ENCODE measurements at regions not wholly inside any gene's neighbourhood (a gene's known extent, or its start where the extent isn't known, plus 50 kb on each side); places are given as distances from the start of the nearest gene placed in this dataset.

DNA sequence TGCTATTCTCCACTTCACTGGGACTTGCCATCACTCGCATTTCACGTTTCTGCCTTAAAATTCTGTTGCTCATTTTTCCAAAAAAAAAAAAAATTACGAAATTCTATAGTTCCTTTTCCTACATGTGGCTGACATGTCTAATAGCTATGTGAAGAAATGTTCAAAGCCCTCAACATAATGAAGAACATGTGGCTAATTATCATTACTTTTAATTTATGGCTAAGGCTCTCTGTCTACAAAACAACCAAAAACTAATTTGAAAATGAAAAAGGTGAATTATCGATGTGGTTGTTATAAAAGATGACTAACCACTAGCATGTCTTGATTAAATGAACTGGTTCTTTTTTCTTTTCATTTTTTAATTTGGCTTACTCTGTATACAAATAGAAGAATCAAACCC lies 940.0 kb downstream of the EFNB2 start:
- Histone ChIP-seq H3K36me3 (ENCODE audit: control insufficient read depth, insufficient read depth, low read length) (no peaks in the 10 kb centered on the region), H3K27me3 (ENCODE audit: control insufficient read depth, insufficient read depth, low read length) (no peaks in the 10 kb centered on the region), H3K4me3 (ENCODE audit: low read length) (no peak overlapping the region), H3K9me3 (ENCODE audit: control insufficient read depth, low read length) (no peaks in the 10 kb centered on the region), H3K9ac (ENCODE audit: low read length) (no peak overlapping the region), H3K4me1 (ENCODE audit: control insufficient read depth, insufficient read depth, low read length) (no peaks in the 10 kb centered on the region)

DNA sequence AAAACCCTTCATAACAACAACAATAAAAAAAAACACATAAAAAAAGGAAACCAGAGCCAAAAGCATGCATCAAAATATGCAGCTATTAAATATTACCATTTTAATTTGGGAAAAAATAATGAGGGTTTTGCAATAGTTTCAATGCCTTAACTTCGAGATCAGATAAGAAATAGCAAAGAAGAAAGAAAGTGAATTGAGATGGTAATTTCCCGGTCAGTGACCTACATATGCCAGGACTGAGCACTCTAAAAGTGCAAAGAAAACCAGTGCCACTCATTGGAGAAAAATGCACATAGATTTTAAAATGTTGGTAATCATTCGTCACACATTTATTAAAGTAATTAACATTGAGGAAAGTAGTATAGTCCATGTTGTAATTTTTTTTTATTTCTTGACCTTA lies 944.2 kb downstream of the EFNB2 start:
- Histone ChIP-seq H3K9me3 (ENCODE audit: control insufficient read depth, low read length) (no peaks in the 10 kb centered on the region), H3K27me3 (ENCODE audit: control insufficient read depth, insufficient read depth, low read length) (no peaks in the 10 kb centered on the region), H3K9ac (ENCODE audit: low read length) (no peak overlapping the region), H3K4me1 (ENCODE audit: control insufficient read depth, insufficient read depth, low read length) (no peaks in the 10 kb centered on the region), H3K36me3 (ENCODE audit: control insufficient read depth, insufficient read depth, low read length) (no peaks in the 10 kb centered on the region), H3K4me3 (ENCODE audit: low read length) (no peak overlapping the region)

DNA sequence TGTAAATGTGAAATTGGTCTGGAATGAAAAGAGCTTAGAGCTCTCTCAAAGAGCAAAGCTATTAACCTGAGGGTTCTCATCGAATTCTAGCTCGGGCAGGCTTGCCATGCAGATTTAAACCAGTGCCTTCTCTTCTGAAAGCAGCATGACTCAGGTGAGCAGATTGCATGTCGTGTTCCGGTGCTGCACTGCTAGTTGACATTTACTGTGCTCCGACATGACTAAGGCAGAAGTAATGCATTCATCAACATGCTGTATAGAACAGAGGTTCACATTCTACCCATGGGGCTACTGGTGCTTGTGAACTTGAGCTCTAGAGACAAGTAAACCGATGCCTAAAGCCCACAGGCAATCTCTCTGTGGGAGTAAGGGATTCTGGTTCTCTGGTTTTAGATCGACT lies 947.7 kb downstream of the EFNB2 start:
- no peak overlapping the region for H3K4me3 ChIP-seq (ENCODE audit: low read length)
- H3K27me3 ChIP-seq (ENCODE audit: control insufficient read depth, insufficient read depth, low read length): no peaks in the 10 kb centered on the region
- H3K9ac ChIP-seq (ENCODE audit: low read length): no peak overlapping the region
- H3K36me3 ChIP-seq (ENCODE audit: control insufficient read depth, insufficient read depth, low read length): no peaks in the 10 kb centered on the region
- H3K9me3 ChIP-seq (ENCODE audit: control insufficient read depth, low read length): no peaks in the 10 kb centered on the region
- no peaks in the 10 kb centered on the region for H3K4me1 ChIP-seq (ENCODE audit: control insufficient read depth, insufficient read depth, low read length)

DNA sequence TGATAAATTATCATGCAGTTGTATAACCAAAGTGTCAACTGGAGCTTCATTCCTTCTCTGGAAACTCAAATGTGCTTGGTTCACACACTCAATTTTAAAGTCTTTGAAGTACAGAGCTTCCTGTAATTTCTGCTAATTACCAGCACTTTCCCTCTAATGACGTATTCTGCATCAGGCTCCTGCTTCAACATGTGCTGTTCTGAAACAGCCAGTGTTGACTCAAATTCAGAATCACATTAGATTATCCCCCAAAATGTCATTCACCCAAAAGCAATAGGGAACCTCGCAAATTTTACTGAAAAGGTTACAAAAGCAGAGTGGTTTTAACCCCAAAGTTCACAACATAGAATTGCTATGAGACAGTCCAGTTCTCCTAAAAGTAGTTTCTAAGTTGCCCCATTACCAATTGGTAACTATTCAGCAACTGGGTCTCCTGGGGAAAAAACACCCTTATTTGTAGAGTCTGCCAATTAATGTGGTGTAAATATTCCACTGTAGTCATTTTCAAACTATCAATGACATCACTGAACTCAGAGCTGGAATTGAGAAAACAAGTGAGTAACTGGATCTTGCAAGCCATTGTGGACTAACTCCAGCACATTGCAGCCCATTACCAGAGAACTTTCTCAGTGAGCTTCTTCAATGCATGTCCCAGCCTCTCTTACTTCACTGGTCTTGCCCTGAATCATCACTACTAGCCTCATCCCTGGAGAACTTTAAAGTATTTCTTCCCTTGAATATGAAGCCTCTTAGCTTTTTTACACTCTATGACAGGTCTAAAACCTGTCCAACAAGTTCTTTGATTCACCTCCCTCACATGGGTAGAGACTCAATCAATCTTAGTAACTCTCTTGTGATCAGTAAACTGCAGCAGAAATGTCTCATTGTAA lies 955.4 kb downstream of the EFNB2 start:
- H3K27me3 ChIP-seq (ENCODE audit: control insufficient read depth, insufficient read depth, low read length): no peaks in the 10 kb centered on the region
- no peaks in the 10 kb centered on the region for H3K36me3 ChIP-seq (ENCODE audit: control insufficient read depth, insufficient read depth, low read length)
- no peak overlapping the region for H3K9ac ChIP-seq (ENCODE audit: low read length)
- H3K9me3 ChIP-seq (ENCODE audit: control insufficient read depth, low read length): no peaks in the 10 kb centered on the region
- no peaks in the 10 kb centered on the region for H3K4me1 ChIP-seq (ENCODE audit: control insufficient read depth, insufficient read depth, low read length)
- H3K4me3 ChIP-seq (ENCODE audit: low read length): no peak overlapping the region

DNA sequence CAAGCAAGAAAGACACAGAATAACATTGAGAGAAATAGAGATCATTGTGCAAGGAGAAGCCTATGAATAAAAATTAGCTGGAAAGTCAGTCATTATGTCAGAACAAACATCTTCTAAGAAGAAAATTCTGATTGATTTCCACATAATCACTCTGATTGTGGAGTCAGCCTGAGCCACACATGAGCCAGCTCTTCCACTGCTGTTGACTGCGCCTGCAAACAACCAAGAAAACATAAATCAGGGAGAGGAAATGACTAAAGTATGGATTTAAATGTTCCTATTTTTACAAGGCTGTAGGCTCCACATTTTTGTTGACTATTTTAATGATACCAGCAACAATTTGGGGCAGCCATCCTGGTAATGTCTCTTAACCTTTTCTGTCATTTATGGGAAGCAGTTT lies 962.3 kb downstream of the EFNB2 start:
- H3K9me3 ChIP-seq (ENCODE audit: control insufficient read depth, low read length): no peaks in the 10 kb centered on the region
- no peaks in the 10 kb centered on the region for H3K36me3 ChIP-seq (ENCODE audit: control insufficient read depth, insufficient read depth, low read length)

DNA sequence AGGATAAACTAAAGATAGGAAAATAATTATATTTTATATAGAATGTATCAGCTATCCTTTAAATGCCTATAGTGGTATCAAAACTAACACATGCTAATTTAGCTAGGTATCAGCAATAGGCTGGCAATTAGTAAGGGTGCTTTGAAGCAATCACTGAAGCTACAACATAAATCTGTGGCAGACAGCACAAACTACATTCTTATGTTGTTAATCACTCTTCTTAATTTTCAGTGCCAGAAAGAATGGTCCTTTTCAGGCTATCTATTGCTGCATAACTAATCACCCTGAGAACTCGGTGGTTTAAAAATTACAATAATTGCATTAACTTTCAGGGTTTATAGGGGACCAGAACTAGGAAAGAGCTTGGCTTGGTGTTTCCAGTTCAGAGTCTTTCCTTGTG lies 963.1 kb downstream of the EFNB2 start:
- Histone ChIP-seq H3K27me3 (ENCODE audit: control insufficient read depth, insufficient read depth, low read length) (no peaks in the 10 kb centered on the region), H3K4me1 (ENCODE audit: control insufficient read depth, insufficient read depth, low read length) (no peaks in the 10 kb centered on the region), H3K9ac (ENCODE audit: low read length) (no peak overlapping the region), H3K36me3 (ENCODE audit: control insufficient read depth, insufficient read depth, low read length) (no peaks in the 10 kb centered on the region), H3K4me3 (ENCODE audit: low read length) (no peak overlapping the region), H3K9me3 (ENCODE audit: control insufficient read depth, low read length) (no peaks in the 10 kb centered on the region)

More for the DNA sequence above, 962.3 kb downstream of the EFNB2 start:
- H3K4me1 ChIP-seq (ENCODE audit: control insufficient read depth, insufficient read depth, low read length): no peaks in the 10 kb centered on the region
- H3K9ac ChIP-seq (ENCODE audit: low read length): no peak overlapping the region
- H3K4me3 ChIP-seq (ENCODE audit: low read length): no peak overlapping the region
- H3K27me3 ChIP-seq (ENCODE audit: control insufficient read depth, insufficient read depth, low read length): no peaks in the 10 kb centered on the region

DNA sequence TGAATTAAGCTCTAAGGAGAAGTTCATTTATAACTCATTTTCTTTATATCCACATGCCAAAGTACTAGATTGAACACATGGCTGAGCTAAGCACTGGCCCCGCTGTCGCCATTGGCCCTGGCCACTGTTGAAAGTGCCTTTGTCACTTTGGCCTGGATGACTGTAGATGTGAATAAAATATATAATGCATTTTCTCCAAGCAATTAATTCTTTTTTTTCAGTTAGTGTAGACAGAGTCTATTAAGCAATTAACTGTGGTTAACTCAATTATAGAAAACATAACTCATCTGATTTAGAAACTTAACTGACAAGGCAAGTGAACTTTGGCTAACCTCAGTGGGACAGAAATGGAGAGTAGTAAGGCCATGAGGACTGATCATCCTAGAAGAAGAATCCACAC lies 965.6 kb downstream of the EFNB2 start:
- no peaks in the 10 kb centered on the region for H3K9me3 ChIP-seq (ENCODE audit: control insufficient read depth, low read length)
- no peak overlapping the region for H3K9ac ChIP-seq (ENCODE audit: low read length)
- no peaks in the 10 kb centered on the region for H3K4me1 ChIP-seq (ENCODE audit: control insufficient read depth, insufficient read depth, low read length)
- H3K27me3 ChIP-seq (ENCODE audit: control insufficient read depth, insufficient read depth, low read length): no peaks in the 10 kb centered on the region
- H3K4me3 ChIP-seq (ENCODE audit: low read length): no peak overlapping the region
- no peaks in the 10 kb centered on the region for H3K36me3 ChIP-seq (ENCODE audit: control insufficient read depth, insufficient read depth, low read length)

DNA sequence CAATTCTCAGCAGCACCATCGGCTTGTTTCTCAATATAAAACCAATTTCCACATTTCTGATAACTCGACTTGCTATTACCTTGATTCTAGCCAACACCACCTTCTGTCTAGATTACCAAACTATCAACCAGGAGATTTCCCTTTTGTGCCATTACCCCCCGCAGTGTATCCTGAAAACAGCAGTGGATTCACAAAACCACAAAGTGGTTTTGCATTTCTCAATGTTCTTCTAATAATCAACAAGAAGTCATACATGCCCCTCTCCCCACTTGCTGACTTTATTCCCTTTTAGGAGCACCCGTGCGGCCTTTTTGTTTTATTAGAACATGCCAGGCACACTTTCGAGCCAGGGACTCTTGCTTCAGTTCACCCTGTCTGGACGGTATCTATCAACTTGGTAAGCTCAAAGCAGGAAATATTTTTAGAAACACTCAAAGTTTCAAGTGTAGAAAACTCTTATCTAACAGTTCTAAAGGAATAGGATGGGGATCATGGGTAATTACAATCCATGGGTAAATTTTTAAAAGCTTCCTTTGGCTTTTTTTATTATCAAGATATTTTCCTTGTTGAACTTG lies 967.4 kb downstream of the EFNB2 start:
- Histone ChIP-seq H3K36me3 (ENCODE audit: control insufficient read depth, insufficient read depth, low read length) (no peaks in the 10 kb centered on the region), H3K4me1 (ENCODE audit: control insufficient read depth, insufficient read depth, low read length) (no peaks in the 10 kb centered on the region), H3K4me3 (ENCODE audit: low read length) (no peak overlapping the region), H3K9me3 (ENCODE audit: control insufficient read depth, low read length) (no peaks in the 10 kb centered on the region), H3K27me3 (ENCODE audit: control insufficient read depth, insufficient read depth, low read length) (no peaks in the 10 kb centered on the region), H3K9ac (ENCODE audit: low read length) (no peak overlapping the region)

DNA sequence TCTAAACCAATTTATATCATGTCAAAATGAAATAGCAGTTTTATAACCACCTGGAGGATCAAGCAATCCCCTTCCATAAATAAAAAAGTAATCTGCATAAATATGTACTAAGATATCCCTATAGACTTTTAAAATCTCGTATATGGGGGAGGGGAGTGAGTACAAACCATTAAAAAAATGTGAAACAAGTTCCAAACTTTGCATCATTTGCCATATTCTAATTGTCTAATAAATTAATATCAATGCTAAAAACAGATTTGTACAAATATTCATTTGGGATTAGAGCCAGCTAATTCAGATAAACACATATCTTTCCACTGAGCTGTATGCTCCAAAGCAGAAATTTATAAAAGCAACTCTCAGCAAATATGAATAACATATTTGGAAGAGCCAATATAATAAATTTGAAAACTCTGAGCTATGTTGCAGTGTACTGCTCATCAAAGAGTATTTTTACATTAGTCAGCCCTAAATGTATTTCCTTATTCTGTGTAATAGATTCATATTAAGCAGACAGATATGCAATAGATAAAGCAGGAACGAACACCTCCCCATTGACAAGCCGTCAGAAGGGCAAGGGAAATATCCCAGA lies 970.2 kb downstream of the EFNB2 start:
- Histone ChIP-seq H3K9me3 (ENCODE audit: control insufficient read depth, low read length) (no peaks in the 10 kb centered on the region), H3K4me3 (ENCODE audit: low read length) (no peak overlapping the region), H3K36me3 (ENCODE audit: control insufficient read depth, insufficient read depth, low read length) (no peaks in the 10 kb centered on the region), H3K27me3 (ENCODE audit: control insufficient read depth, insufficient read depth, low read length) (no peaks in the 10 kb centered on the region), H3K4me1 (ENCODE audit: control insufficient read depth, insufficient read depth, low read length) (no peaks in the 10 kb centered on the region), H3K9ac (ENCODE audit: low read length) (no peak overlapping the region)

DNA sequence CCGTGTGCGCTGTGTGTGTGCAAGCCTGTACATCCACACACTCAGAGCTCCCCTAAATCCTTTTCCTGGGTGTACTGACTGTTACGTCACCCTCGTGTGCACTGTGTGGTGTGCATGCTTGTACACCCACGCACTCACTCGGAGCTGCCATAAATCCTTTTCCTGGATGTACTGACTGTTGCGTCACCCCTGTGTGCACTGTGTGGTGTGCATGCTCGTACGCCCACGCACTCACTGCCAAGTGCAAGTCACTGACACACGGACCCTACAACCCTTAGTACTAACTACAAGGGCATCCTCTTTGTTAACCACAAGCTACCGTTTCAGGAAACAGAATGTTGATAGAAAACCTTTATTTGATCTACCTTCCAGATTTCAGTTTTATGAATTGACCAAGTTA lies 983.4 kb downstream of the EFNB2 start:
- H3K9ac ChIP-seq (ENCODE audit: low read length): no peak overlapping the region

DNA sequence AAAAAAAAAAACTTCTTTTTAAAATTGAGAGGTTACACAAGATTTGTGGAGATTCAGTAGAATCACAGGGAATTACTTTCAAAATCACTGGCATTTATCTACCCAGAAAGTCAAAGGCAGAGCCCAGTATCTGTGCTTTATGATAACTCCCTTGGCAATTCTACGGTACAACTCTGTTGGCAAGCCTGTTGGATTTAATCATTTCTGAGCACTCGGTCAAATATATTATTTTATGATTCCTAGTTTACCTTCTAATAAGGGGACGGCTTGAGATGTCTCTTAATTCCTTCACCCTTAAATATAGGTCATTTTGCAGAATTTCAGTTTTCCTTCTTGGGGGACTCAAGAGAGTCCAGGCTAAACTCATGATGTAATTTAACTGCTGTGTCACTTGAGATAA lies 987.6 kb downstream of the EFNB2 start:
- Histone ChIP-seq H3K4me1 (ENCODE audit: control insufficient read depth, insufficient read depth, low read length) (no peaks in the 10 kb centered on the region), H3K9ac (ENCODE audit: low read length) (no peak overlapping the region), H3K36me3 (ENCODE audit: control insufficient read depth, insufficient read depth, low read length) (no peaks in the 10 kb centered on the region), H3K4me3 (ENCODE audit: low read length) (no peak overlapping the region), H3K9me3 (ENCODE audit: control insufficient read depth, low read length) (no peaks in the 10 kb centered on the region), H3K27me3 (ENCODE audit: control insufficient read depth, insufficient read depth, low read length) (no peaks in the 10 kb centered on the region)

More for the DNA sequence above, 983.4 kb downstream of the EFNB2 start:
- no peak overlapping the region for H3K4me3 ChIP-seq (ENCODE audit: low read length)
- no peaks in the 10 kb centered on the region for H3K27me3 ChIP-seq (ENCODE audit: control insufficient read depth, insufficient read depth, low read length)
- no peaks in the 10 kb centered on the region for H3K4me1 ChIP-seq (ENCODE audit: control insufficient read depth, insufficient read depth, low read length)
- H3K9me3 ChIP-seq (ENCODE audit: control insufficient read depth, low read length): no peaks in the 10 kb centered on the region
- no peaks in the 10 kb centered on the region for H3K36me3 ChIP-seq (ENCODE audit: control insufficient read depth, insufficient read depth, low read length)

DNA sequence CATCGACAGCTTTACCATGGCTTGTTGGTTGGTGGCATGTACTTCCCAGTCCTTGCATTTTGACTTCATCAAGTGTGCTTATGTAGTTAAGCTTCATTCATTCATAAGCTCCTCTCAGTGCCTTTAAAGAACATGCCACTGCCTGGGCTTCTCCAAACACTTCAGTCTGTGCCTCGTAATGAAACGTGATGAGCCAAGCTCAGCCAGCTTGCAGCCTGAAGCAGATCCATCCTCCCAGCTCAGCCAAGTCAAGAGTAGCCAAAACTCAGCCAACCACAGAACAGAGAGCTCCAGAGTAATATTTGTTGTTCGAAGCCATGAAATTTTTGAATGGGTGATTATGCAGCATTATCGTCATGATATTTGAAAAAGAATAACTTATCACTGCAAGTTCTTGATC lies 989.7 kb downstream of the EFNB2 start:
- Histone ChIP-seq H3K27me3 (ENCODE audit: control insufficient read depth, insufficient read depth, low read length) (no peaks in the 10 kb centered on the region), H3K4me1 (ENCODE audit: control insufficient read depth, insufficient read depth, low read length) (no peaks in the 10 kb centered on the region), H3K36me3 (ENCODE audit: control insufficient read depth, insufficient read depth, low read length) (no peaks in the 10 kb centered on the region), H3K9ac (ENCODE audit: low read length) (no peak overlapping the region), H3K9me3 (ENCODE audit: control insufficient read depth, low read length) (no peaks in the 10 kb centered on the region), H3K4me3 (ENCODE audit: low read length) (no peak overlapping the region)
